GM18505 (cell line): ENCODE measurements at regions not wholly inside any gene's neighbourhood (a gene's known extent, or its start where the extent isn't known, plus 50 kb on each side); places are given as distances from the start of the nearest gene placed in this dataset.

Experiments used
- ATAC-seq: cut with Tn5 transposase; IDR thresholded peaks from one replicate; pipeline ENCODE4 v1.9.1; 2021; ENCODE audit not compliant: unreplicated experiment
- POLR2A ChIP-seq: IDR thresholded peaks from 4 replicates; pipeline ENCODE4 v1.6.1; 2011; ENCODE audit warnings: borderline replicate concordance; ENCODE audit not compliant: insufficient read depth, insufficient read length; ENCODE audit errors: extremely low read depth

- no peak for TF ChIP-seq POLR2A
- no peak for ATAC-seq
Observed at GRCh38 chr9:107675351-107676259, 186.0 kb upstream of the KLF4 start.

DNA sequence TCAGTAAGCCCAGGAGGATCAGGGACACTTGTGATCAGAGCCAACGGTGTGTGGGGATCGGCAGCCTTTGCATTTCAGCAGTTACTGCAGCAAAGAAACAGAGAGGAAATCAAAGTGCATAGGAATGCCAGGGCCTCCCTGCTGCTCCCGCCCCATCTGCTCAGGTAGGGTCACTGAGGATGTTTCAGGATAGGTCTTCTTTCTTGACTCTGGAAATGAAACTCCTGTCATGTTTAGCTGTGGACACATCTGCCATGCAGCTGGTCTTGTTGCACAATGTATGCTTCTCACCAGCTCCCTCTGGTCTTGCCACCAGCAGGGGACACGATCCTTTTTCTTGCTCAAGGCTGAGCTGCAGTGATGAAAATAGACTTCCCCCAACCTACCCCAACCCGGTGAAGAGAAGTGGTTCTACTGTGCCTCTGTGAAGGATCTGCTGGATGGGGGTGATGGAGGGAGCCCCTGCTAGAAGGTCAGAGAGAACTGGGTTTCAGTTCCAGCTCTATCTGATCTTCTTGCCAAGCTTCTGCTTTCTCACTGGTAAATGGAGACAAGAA, 185.2 kb upstream of the KLF4 start:
- TF ChIP-seq POLR2A: no peak
- no peak for ATAC-seq

DNA sequence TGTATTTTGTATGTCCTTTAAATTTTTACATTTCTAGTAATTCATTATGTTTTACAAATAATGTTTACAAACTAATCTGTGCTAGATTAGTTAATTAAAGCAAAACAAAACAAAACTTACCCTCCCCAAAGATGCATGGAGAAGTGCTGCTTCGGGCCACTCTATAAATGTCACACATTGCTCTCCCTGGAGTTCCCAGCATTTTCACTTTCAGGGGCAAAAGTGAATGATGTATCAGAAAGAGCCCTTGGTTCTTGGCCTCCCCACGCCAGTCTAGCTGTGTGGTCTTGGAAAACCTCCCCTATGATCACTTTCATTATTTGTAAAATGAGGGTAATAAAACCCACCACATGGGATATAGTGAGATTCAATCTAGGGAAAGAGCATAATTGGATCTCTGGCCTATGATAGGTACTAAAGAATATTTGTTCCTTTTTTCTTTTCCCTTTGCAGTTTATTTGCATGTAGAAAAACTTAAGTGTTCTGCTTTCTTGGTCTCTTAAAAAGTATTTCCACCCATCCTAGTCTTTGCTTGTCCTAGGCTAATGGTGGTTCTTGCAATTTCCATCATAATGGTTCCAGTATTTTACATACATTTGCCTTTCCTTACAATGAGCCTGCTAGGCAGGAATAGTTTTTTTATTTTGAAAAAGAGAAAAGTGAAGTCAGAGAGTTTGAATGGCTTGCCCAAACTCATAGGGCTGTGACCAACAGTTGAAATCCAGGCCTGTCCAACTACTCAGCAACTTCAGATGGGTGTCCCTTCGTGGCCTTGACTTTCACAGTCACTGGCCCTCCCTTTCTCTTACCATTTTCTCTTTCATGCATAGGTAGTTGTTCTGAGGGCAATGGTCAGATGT, 184.5 kb upstream of the KLF4 start:
- no peak for ATAC-seq
- TF ChIP-seq POLR2A: no peak

- no peak for TF ChIP-seq POLR2A
- ATAC-seq: no peak
Observed at GRCh38 chr9:107671588-107671987, 182.0 kb upstream of the KLF4 start.

GRCh38 chr9:107669422-107669821, 179.9 kb upstream of the KLF4 start:
- no peak for ATAC-seq
- TF ChIP-seq POLR2A: no peak

- no peak for ATAC-seq
- TF ChIP-seq POLR2A: no peak
Observed at GRCh38 chr9:107667231-107668070, 177.9 kb upstream of the KLF4 start.

GRCh38 chr9:107665057-107665456, 175.5 kb upstream of the KLF4 start:
- ATAC-seq: no peak
- no peak for TF ChIP-seq POLR2A

DNA sequence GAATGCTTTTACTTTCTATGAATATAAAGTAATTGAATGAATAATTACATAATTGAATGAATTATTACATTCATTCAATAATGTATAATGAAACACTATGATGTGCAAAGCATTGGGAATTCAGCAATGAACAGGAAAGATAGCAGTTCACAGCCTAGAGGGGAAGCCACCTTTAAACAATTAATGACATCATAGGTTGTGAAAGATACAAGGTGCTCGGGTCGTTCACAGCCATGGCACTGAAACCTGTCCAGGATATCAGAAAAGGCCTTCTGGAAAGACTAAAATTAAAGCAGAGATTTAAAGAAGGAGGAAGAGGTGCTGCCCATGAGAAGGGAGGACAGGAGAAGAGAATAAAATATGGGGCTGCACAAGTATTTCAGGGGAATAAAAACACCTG, 171.4 kb upstream of the KLF4 start:
- no peak for ATAC-seq
- TF ChIP-seq POLR2A: no peak

DNA sequence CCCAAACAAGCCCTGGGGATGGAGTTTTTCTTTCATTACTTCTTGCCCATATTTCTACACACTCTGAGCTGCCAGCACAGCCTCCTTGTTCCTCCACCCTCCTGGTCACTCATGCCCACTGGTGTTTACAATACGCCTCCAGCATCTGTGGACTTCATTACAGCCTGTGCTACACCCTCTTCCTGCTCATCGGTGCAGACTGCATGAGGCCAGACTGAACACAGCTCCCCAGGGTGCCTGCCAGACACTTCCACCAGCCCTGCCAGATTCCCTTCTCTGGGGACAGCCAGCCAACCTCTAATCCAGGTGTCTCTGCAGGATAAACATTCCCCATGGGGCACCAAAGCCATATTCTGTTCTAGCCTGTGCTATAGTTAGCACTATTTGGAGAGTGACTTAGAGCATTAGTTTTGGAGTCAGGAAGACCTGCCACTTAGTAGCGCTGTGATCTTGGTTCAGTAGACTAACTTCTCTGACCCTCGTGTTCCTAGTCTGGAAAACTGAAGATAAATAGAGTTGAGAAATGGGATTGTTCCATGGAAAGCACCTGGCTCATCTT, 163.8 kb upstream of the KLF4 start:
- no peak for TF ChIP-seq POLR2A
- no peak for ATAC-seq

DNA sequence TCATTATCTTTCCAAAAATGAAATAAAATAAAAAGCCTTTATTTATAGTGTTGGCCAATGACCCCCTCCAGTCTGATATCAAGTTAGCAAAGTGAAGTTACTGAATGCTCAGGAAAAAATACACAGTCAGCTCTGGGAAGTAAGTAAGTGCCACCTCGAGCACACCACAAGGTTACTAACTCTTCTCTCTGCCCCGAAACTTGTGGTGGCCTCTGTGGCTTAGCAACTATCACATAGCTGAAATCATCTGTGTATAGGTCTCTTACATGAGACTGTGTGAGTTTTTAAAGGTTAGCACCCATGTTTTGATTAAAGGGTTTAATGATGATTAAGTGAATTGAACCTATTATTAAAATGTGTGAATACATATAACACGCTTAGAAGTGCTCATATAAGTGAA, 161.4 kb upstream of the KLF4 start:
- no peak for TF ChIP-seq POLR2A

DNA sequence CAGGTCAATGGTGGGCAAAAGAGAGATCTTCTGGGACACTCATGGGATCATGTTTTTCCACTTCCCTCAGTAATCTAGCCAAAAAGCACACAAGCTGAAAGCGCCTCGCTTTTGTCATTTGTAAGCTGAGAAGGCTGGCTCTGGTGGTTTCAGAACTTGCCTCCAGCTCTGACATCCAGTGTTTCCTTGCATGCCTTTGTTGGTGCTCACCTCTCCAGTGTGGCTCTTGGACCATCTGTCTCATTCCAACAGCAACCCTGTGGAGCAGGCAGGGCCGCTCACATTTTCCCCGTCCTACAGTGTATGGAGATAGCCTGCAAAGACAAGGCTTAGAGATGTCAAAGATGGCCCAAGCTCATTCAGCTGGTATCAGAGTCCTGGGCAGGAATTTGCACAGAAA, 160.8 kb upstream of the KLF4 start:
- ATAC-seq: no peak
- no peak for TF ChIP-seq POLR2A

More for the DNA sequence above, 161.4 kb upstream of the KLF4 start:
- no peak for ATAC-seq

DNA sequence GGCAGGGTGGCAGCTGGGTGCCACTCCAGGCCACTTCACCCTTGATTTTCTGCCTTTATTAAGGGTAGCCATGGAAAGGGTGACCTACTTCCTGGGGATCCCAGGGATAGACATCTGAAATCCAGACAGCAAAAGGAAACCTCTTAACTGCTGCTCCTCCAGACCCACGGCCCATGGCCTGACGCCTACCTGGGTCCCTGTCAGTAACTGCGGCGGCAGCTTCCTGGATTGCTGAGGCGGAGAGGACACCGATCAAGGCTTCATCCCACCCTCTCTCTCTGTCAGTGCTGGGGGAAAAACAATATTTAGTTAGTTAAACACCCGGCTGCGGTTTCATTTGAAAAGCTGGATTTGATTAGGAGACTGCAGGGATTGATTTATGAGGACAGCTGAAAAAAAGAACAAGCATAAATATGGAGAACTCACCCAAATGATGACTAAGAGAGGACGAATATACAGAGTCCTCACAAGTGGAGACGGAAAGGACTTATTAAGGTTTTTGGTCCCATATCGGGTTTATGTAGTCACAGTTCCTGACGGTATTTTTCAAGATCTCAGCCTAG, 158.7 kb upstream of the KLF4 start:
- no peak for ATAC-seq
- TF ChIP-seq POLR2A: no peak
